ENCODE measurements at regions not wholly inside any gene's neighbourhood (a gene's known extent, or its start where the extent isn't known, plus 50 kb on each side); places are given as distances from the start of the nearest gene placed in this dataset.

GRCh38 chr16:65758620-65759019, 607.9 kb upstream of the CDH5 start:
- TF ChIP-seq, protein P1, sequence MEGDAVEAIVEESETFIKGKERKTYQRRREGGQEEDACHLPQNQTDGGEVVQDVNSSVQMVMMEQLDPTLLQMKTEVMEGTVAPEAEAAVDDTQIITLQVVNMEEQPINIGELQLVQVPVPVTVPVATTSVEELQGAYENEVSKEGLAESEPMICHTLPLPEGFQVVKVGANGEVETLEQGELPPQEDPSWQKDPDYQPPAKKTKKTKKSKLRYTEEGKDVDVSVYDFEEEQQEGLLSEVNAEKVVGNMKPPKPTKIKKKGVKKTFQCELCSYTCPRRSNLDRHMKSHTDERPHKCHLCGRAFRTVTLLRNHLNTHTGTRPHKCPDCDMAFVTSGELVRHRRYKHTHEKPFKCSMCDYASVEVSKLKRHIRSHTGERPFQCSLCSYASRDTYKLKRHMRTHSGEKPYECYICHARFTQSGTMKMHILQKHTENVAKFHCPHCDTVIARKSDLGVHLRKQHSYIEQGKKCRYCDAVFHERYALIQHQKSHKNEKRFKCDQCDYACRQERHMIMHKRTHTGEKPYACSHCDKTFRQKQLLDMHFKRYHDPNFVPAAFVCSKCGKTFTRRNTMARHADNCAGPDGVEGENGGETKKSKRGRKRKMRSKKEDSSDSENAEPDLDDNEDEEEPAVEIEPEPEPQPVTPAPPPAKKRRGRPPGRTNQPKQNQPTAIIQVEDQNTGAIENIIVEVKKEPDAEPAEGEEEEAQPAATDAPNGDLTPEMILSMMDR (conservative IDR thresholded peaks at IDR 0.05; ENCODE audit: low read length), result no peak
- TF ChIP-seq EZH2phosphoT487 (IDR thresholded peaks at IDR 0.05; ENCODE audit: borderline replicate concordance, low read depth, low read length), result no peak
